Endothelial cell (in vitro differentiated cells): ENCODE measurements at regions not wholly inside any gene's neighbourhood (a gene's known extent, or its start where the extent isn't known, plus 50 kb on each side); places are given as distances from the start of the nearest gene placed in this dataset.

Source experiments
- DNase-seq: peaks from one replicate; pipeline ENCODE4 v3.0.0; 2021; ENCODE audit warnings: low spot score
- H3K27ac Mint-ChIP-seq: one replicate; pipeline ENCODE4 v1.8.0; 2021; ENCODE audit warnings: mixed read lengths, inconsistent platforms; ENCODE audit not compliant: unreplicated experiment
- H3K27me3 Mint-ChIP-seq: one replicate; pipeline ENCODE4 v1.8.0; 2021; ENCODE audit warnings: mild to moderate bottlenecking, moderate library complexity, mixed read lengths, inconsistent platforms; ENCODE audit not compliant: unreplicated experiment
- H3K36me3 Mint-ChIP-seq: one replicate; pipeline ENCODE4 v1.8.0; 2021; ENCODE audit warnings: mild to moderate bottlenecking, low read depth, mixed read lengths, inconsistent platforms; ENCODE audit not compliant: unreplicated experiment
- H3K4me1 Mint-ChIP-seq: one replicate; pipeline ENCODE4 v1.8.0; 2021; ENCODE audit warnings: mild to moderate bottlenecking, mixed read lengths, inconsistent platforms; ENCODE audit not compliant: unreplicated experiment
- H3K4me3 Mint-ChIP-seq: one replicate; pipeline ENCODE4 v1.8.0; 2021; ENCODE audit warnings: mild to moderate bottlenecking, mixed read lengths, inconsistent platforms; ENCODE audit not compliant: unreplicated experiment
- H3K9me3 Mint-ChIP-seq: one replicate; pipeline ENCODE4 v1.8.0; 2021; ENCODE audit warnings: mixed read lengths, inconsistent platforms; ENCODE audit not compliant: unreplicated experiment
- CTCF ChIP-seq: fragments of 200-600 bp; sonication (generic); IDR thresholded peaks from one replicate; pipeline ENCODE4 v1.5.0; 2021; ENCODE audit warnings: antibody characterized with exemption; ENCODE audit not compliant: unreplicated experiment

- Mint-ChIP-seq H3K4me1 (peaks cover under 1% of the 10 kb centered on the region), H3K27me3 (no peaks in the 10 kb centered on the region), H3K27ac (no peak overlapping the region), H3K36me3 (no peaks in the 10 kb centered on the region), H3K4me3 (no peak overlapping the region), H3K9me3 (no peaks in the 10 kb centered on the region)
- TF ChIP-seq CTCF: no peak
- DNase-seq: no peak
Measured at GRCh38 chr5:89437450-89438435, 554.8 kb upstream of the MEF2C start.

- Mint-ChIP-seq H3K4me3 (no peak overlapping the region), H3K27ac (no peak overlapping the region), H3K36me3 (no peaks in the 10 kb centered on the region), H3K9me3 (no peaks in the 10 kb centered on the region), H3K27me3 (no peaks in the 10 kb centered on the region), H3K4me1 (peaks cover 4% of the 10 kb centered on the region)
- TF ChIP-seq CTCF: no peak
- no peak for DNase-seq
Measured at GRCh38 chr5:89436464-89436863, 553.5 kb upstream of the MEF2C start.

GRCh38 chr5:89435347-89435746 is 552.4 kb upstream of the MEF2C start:
- TF ChIP-seq CTCF: no peak
- no peak overlapping the region for H3K4me3 Mint-ChIP-seq
- peaks cover 4% of the 10 kb centered on the region for H3K4me1 Mint-ChIP-seq
- H3K9me3 Mint-ChIP-seq: no peaks in the 10 kb centered on the region
- no peaks in the 10 kb centered on the region for H3K36me3 Mint-ChIP-seq
- H3K27ac Mint-ChIP-seq: no peak overlapping the region
- H3K27me3 Mint-ChIP-seq: no peaks in the 10 kb centered on the region
- no peak for DNase-seq

- Mint-ChIP-seq H3K4me1 (peaks cover 4% of the 10 kb centered on the region), H3K27ac (no peak overlapping the region), H3K4me3 (no peak overlapping the region), H3K9me3 (no peaks in the 10 kb centered on the region), H3K27me3 (no peaks in the 10 kb centered on the region), H3K36me3 (no peaks in the 10 kb centered on the region)
- DNase-seq: no peak
- TF ChIP-seq CTCF: no peak
Measured at GRCh38 chr5:89428624-89429023, 545.6 kb upstream of the MEF2C start.

- Mint-ChIP-seq H3K4me3 (no peak overlapping the region), H3K36me3 (no peaks in the 10 kb centered on the region), H3K27me3 (no peaks in the 10 kb centered on the region), H3K27ac (no peak overlapping the region), H3K9me3 (peaks cover 4% of the 10 kb centered on the region), H3K4me1 (no peaks in the 10 kb centered on the region)
- TF ChIP-seq CTCF: no peak
- no peak for DNase-seq
Measured at GRCh38 chr5:89425062-89425461, 542.1 kb upstream of the MEF2C start.
